ENCODE measurements at regions not wholly inside any gene's neighbourhood (a gene's known extent, or its start where the extent isn't known, plus 50 kb on each side); places are given as distances from the start of the nearest gene placed in this dataset.
A peak's percentile ranks its signal among the peaks of the same experiment; 100 is the strongest.

DNA sequence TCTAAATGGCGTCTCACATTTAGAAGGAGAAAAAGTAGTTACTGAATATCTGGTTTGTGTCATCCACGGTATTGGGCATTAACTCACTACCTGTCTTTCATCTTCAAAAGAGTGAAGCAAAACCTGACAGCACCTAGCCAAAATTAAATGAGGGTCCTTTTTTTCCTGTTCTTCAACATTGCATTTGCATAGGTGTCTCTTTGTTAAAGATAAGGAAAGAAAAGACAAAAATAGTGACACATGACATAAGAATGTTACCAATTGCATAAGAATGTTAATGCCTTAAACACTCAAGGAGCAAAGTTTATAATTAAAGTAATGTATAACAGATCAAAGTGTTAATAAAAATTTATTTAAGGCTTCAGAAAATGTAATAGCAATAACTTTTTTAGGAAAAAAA is 61.4 kb upstream of the MANEA start:
- no peak for DNase-seq

- no peak for DNase-seq
Measured at GRCh38 chr6:95517004-95517403, 60.3 kb upstream of the MANEA start.

DNA sequence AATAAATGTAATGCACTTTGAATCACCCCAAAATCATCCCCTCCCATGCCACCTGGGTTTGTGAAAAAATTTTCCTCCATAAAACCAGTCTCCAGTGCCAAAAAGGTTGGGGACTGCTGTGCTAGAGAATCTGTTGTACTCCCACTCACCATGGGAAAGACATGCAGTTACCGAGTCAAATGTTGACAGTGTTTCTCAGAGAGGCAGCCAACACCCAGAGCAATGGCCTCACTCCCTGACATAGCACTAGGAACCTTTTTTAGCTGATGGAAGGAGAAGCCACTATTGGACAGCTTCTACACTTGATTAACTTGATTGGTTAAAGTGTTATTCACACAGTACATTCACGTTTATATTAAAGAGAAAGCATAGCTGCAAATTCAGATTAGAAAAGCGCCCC is 59.8 kb upstream of the MANEA start:
- DNase-seq, result no peak

DNA sequence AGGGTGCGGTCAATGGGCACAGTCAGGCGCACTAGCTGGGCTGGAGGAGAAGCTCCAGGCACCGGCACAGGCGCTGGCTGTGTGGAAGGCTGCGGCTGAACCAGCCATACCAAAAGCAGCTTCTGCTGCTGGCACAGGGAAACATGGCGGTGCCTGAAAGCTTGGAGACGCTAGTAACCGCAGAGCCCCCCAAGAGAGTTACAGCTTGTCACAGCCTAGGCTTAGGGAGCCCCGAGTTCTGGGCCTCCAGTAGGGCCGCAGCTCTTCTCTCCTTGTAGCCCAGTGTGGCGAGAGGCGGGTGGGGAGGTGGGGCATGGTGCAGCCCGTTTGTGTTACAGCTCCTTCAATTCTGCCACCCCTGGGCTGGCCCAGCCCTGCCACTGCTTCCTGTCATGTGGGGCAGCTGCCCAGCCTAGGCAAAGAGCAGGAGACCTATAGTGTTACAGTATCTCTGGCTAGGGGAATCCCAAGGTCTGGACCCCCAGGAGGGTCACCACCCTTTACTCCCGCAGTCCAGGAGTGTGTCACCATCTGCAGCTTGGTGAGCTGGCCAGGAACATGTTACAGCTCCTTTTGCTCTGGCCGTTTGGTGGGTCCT is 58.6 kb upstream of the MANEA start:
- no peak for DNase-seq

DNA sequence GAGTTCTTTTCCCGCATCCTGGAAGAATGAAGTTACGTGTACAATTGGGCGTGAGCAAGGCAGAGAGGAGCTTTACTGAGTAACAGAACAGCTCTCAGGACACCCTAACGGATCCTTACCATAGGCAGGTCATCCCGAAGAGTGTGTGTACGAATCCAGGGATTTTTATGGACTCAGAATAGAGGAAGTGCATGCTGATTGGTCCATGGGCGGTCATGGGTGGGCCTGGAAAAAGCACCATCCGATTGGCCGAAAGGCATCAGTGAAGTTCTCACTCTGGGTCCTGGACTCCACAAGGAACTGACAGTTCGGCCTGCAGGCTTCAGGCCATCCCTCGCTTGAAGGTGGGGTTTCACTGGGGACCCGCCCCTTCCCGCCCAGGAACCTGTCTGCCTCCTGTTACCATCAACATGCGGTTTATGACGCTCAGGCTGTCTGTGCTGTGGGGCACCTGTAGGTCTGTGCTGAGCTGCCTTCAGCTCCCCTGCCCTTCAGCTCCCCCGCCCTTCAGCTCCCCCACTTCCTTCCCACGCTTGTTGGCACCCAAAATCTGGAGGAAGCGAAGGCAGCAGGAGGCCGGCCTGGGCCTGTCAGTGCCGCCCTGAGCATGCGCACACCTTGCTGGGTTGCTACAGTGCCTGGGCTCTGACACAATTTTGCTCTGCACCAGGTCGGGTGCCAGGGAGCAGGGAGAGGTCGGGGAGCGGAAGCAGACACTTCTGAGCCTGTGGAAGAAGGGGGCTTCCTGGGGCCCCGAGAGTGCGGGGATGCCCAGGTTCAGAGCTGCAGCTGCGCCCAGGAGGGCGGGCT is 57.9 kb upstream of the MANEA start:
- DNase-seq, result peak; percentile 30

GRCh38 chr6:95521181-95521580 is 56.2 kb upstream of the MANEA start:
- no peak for DNase-seq
